GM21737 (cell line): ENCODE measurements at regions not wholly inside any gene's neighbourhood (a gene's known extent, or its start where the extent isn't known, plus 50 kb on each side); places are given as distances from the start of the nearest gene placed in this dataset.
"Not testable (repeated sequence)": the region's sequence is repeated elsewhere in the genome, so short reads cannot be mapped to it uniquely, and the experiment has no call there.

Experiments
- ATAC-seq: cut with Tn5 transposase; IDR thresholded peaks from one replicate; pipeline ENCODE4 v1.9.1; 2021; ENCODE audit warnings: mild to moderate bottlenecking, moderate library complexity; ENCODE audit not compliant: unreplicated experiment

DNA sequence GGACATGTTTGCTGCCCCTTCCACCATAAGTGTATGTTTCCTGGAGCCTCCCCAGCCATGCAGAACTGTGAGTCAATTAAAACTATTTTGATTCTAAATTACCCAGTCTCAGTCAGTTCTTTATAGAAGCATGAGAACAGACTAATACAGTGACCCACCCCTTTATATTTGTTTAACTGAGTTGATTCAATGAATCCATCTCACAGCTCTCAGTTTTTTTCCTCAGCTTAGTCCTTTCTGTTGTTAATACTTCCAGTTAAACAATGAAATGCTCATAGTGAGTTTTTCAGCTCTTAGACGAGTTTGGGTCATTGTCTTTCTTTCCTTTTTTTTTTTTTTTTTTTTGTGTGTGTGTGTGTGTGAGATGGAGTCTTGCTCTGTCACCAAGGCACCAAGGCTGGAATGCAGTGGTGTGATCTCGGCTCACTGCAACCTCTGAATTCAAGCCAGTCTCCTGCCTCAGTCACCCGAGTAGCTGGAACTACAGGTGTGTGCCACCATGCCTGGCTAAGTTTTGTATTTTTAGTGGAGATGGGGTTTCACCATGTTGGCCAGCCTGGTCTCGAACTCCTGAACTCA lies 627.4 kb downstream of the SPATA31A7 start:
- not testable (repeated sequence) for ATAC-seq

DNA sequence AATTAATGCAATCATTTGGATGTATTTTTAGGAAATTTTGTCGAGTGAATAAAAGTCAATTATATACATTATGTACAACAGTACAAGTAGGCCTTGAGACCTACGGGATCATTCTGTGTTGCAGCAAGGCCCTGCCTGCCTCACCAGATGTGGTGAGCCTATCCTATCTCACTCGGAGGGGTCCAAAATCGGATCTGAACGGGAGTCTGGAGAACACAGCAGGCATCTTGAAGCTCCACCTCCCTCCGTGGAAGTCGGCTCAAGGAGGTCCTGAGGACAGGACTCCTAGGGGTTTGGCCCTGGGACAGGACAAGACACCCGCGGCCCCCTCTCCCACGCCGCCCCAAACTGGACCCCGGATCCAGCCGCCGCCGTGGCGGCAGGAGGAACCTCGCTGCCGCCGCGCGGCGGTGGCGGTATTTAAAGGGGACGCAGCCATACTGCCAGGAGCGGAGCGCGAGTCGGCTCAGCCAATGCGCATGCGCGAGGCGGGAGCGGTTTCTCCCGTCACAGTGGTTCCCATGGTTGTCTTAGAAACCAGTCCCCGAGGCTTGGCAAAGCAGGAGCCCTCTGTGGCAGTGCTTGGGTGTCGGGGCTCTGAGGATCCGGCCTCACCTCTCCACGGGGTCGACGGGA lies 663.9 kb downstream of the SPATA31A7 start:
- peak; percentile 87 for ATAC-seq

DNA sequence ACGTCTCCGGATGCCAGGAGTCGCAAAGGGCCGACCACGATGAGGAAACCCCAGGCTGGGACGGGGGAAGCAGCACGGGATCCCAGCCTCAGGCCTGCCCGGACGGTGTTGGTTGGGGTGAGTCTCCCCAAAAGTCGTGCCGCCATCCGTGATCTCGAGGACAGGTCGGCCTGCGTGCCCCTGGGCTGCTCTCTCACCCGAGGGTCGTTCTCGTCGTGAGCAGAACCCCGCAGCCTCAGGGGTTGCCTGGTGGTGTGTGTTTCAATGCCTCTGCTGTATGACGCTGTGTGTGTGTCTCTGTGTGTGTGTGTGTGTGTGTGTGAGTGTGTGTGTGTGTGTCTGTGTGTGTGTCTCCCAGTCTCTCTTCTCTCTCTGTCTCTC lies 664.4 kb downstream of the SPATA31A7 start:
- not testable (repeated sequence) for ATAC-seq

DNA sequence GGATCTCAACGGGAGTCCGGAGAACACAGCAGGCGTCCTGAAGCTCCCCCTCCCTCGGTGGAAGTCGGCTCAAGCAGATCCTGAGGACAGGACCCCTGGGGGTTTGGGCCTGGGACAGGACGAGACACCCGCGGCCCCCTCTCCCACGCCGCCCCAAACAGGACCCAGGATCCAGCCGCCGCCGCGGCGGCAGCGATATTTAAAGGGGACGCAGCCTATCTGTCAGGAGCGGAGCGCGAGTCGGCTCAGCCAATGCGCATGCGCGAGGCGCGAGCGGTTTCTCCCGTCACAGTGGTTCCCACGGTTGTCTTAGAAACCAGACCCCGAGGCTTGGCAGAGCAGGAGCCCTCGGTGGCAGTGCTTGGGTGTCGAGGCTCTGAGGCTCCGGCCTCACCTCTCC lies 666.4 kb downstream of the SPATA31A7 start:
- ATAC-seq = peak; percentile 50

DNA sequence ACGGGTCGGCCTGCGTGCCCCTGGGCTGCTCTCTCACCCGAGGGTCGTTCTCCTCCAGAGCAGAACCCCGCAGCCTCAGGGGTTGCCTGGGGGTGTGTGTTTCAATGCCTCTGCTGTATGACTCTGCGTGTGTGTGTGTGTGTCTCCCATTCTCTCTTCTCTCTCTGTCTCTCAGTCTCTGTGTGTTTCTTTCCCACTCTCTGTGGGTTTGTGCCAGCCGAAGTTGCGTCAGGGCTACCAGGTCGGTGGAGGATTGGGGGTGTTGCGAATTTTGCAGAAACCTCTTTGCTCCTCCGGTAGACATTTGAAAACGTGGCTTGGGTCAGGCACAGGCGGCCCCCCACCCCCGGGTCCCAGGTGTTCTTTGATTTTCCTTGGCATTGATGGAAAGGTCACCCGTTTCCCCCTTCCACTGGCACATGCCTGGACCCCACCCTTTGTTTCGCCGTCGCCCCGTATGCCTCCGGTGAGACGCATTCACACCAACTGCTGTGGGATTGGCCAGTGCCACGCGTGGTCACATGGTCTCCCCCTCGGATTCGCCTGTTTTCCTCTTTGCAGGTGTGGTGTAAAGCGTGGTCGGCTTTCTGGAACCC lies 667.1 kb downstream of the SPATA31A7 start:
- not testable (repeated sequence) for ATAC-seq

DNA sequence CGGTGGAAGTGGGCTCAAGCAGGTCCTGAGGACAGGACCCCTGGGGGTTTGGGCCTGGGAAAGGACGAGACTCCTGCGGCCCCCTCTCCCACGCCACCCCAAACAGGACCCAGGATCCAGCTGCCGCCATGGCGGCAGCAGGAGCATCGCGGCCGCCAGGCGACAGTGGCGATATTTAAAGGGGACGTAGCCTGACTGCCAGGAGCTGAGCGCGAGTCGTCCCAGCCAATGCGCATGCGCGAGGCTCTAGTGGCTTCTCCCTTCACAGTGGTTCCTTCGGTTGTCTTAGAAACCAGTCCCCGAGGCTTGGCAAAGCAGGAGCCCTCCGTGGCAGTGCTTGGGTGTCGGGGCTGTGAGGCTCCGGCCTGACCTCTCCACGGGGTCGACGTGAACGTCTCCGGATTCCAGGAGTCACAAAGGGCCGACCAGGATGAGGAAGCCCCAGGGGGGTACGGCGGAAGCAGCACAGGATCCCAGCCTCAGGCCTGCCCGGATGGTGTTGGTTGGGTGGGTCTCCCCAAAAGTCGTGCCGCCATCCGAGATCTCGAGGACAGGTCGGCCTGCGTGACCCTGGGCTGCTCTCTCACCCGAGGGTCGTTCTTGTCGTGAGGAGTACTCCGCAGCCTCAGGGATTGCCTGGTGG lies 668.0 kb downstream of the SPATA31A7 start:
- peak; percentile 89 for ATAC-seq

DNA sequence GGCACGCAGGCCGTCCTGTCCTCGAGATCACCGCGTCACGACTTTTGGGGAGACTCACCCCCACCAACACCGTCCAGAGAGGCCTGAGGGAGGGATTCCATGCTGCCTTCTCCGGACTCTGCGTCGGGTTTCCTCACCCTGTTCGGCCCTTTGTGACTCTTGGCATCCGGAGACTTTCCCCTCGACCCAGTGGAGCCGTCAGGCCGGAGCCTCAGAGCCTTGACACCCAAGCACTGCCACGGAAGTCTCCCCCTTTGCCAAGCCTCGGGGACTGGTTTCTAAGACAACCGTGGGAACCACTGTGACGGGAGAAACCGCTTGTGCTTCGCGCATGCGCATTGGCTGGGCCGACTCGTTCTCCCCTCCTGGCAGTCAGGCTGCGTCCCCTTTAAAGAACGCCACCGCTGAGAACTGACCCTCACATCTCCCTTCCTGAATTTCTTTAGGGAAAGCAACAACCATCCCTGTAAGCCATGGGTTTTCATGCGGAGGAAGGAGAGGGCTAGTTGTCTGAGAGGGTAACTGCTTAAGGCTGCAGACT lies 672.7 kb downstream of the SPATA31A7 start:
- not testable (repeated sequence) for ATAC-seq

DNA sequence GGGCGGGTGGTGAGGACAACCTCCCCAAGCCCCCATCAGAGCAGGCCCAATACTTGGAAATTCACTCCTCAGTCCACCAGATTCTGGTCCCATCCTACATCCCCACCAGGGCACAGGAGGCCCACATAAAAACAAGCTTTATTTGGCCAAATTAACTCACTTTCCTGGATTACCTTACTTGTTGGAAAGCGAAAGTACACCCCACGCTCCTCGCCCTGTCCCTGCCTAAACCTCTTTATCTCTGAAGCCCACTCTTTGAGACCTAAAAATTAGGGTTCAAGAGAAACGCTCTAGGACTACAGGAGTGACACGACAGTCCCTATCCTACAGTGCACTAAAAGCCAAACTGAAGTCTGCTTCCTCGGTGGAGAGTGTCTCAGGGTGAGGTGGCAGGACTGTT lies 674.6 kb downstream of the SPATA31A7 start:
- not testable (repeated sequence) for ATAC-seq

DNA sequence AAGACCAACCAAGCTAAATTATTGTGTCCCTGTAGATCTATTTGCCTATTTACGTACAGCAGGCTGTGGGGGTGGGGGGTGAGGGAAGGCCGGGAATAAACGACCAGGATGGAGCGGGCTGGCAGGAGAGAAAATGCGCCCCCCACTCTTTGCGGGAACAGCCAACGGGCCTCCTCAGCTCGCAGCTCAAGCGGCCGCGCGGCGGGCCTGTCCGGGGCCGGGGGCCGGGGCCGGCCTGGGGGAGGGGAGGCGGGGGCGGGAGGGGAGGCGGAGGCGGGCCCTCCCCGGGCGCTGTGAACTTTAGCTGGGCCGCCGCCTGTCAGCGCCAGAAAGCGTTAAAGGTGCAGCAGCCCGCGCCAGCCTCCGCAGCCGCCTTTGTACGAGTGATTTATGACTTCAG lies 679.1 kb downstream of the SPATA31A7 start:
- ATAC-seq = not testable (repeated sequence)

DNA sequence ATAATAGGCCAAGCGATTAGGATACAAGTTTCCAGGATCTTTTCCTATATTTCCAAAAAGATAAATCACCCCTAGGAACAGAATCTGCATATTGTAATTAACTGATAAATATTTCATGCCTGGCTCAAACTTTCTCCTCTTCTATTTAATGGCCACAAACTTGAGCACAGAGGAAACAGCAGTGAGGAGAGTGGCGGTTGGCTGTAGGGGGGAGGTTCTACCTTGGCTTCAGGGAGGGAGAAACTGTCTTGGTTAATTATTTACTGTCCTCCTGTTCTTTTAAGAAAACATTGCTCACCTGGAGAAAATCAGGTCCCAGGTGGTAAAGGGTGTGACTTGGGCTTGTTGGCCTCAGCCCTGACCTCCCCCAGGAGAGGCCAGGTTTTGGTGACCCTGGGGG lies 682.5 kb downstream of the SPATA31A7 start:
- not testable (repeated sequence) for ATAC-seq
